Nephron (organoid): ENCODE measurements at regions not wholly inside any gene's neighbourhood (a gene's known extent, or its start where the extent isn't known, plus 50 kb on each side); places are given as distances from the start of the nearest gene placed in this dataset.

Experiments
- H3K27ac Mint-ChIP-seq, 3 experiments: 2 replicates each; pipeline ENCODE4 v1.8.0; 2020; ENCODE audit warnings: mixed read lengths in 3 of 3, mild to moderate bottlenecking in 2 of 3, moderate library complexity in 1 of 3
- H3K27me3 Mint-ChIP-seq: 2 replicates; pipeline ENCODE4 v1.8.0; 2021; ENCODE audit warnings: low read depth, mild to moderate bottlenecking, moderate library complexity, mixed read lengths
- H3K36me3 Mint-ChIP-seq: 2 replicates; pipeline ENCODE4 v1.8.0; 2020; ENCODE audit warnings: low read depth, mixed read lengths
- H3K4me1 Mint-ChIP-seq: 2 replicates; pipeline ENCODE4 v1.8.0; 2020; ENCODE audit warnings: mixed read lengths
- H3K4me3 Mint-ChIP-seq, 3 experiments: 2 replicates each; pipeline ENCODE4 v1.8.0; 2020; ENCODE audit warnings: mild to moderate bottlenecking in 3 of 3, mixed read lengths in 3 of 3, moderate library complexity in 2 of 3
- H3K9me3 Mint-ChIP-seq: 2 replicates; pipeline ENCODE4 v1.8.0; 2020; ENCODE audit warnings: mixed read lengths
- TF ChIP-seq, protein P1 (sequence below), 3 experiments: fragments of 200-600 bp; sonication (generic); IDR thresholded peaks; one replicate each; pipeline ENCODE4 v1.5.0; 2021; ENCODE audit warnings: antibody characterized with exemption in 3 of 3; ENCODE audit not compliant: unreplicated experiment in 3 of 3

DNA sequence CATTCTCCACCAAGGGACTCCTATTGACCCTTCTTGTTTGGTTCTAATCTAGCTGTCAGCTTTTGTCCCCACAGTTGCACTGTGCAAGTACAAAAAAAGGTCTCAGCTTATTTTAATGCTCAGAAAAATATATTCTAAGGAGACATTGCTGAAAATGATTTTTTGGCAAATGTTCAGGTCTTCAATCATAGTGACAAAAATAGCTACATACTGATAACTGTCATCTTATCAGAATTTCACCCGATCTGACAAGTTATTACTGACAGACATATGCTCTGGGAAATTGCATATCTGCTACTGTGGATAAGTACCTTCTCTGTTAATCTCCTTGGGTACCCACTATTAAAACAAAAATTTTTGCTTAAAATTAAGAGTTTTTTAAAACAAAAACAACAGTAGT lies 263.6 kb downstream of the FLRT2 start:
- Mint-ChIP-seq H3K4me3 (no peak overlapping the region), H3K27me3 (no peaks in the 10 kb centered on the region), H3K36me3 (no peaks in the 10 kb centered on the region), H3K4me1 (peaks cover 17% of the 10 kb centered on the region), H3K27ac (no peak overlapping the region), H3K9me3 (no peaks in the 10 kb centered on the region)
- TF ChIP-seq, protein P1, sequence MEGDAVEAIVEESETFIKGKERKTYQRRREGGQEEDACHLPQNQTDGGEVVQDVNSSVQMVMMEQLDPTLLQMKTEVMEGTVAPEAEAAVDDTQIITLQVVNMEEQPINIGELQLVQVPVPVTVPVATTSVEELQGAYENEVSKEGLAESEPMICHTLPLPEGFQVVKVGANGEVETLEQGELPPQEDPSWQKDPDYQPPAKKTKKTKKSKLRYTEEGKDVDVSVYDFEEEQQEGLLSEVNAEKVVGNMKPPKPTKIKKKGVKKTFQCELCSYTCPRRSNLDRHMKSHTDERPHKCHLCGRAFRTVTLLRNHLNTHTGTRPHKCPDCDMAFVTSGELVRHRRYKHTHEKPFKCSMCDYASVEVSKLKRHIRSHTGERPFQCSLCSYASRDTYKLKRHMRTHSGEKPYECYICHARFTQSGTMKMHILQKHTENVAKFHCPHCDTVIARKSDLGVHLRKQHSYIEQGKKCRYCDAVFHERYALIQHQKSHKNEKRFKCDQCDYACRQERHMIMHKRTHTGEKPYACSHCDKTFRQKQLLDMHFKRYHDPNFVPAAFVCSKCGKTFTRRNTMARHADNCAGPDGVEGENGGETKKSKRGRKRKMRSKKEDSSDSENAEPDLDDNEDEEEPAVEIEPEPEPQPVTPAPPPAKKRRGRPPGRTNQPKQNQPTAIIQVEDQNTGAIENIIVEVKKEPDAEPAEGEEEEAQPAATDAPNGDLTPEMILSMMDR (IDR thresholded peaks at IDR 0.05; ENCODE audit: unreplicated experiment in 3 of 3) = no peak

DNA sequence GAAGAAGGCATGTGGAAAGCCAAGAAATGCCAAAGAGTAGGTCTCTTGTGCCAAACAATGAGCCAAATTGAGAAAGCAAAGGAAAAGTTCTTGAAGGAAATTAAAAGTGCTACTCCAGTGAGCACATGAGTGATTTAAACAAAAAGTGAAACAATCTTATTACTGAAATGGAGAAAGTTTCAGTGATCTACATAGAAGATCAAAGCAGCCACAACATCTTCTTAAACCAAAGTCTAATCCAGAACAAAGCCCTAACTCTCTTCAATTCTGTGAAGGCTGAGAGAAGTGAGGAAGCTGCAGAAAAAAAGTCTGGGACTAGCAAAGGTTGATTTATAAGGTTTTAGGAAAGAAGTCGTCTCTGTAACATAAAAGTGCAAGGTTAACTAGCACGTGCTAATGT lies 259.6 kb downstream of the FLRT2 start:
- no peak overlapping the region for H3K4me3 Mint-ChIP-seq
- H3K9me3 Mint-ChIP-seq = no peaks in the 10 kb centered on the region
- no peak overlapping the region for H3K27ac Mint-ChIP-seq
- no peaks in the 10 kb centered on the region for H3K27me3 Mint-ChIP-seq
- H3K4me1 Mint-ChIP-seq = peaks cover 4% of the 10 kb centered on the region
- no peaks in the 10 kb centered on the region for H3K36me3 Mint-ChIP-seq
- TF ChIP-seq, protein P1 (IDR thresholded peaks at IDR 0.05; ENCODE audit: unreplicated experiment in 3 of 3) = no peak

DNA sequence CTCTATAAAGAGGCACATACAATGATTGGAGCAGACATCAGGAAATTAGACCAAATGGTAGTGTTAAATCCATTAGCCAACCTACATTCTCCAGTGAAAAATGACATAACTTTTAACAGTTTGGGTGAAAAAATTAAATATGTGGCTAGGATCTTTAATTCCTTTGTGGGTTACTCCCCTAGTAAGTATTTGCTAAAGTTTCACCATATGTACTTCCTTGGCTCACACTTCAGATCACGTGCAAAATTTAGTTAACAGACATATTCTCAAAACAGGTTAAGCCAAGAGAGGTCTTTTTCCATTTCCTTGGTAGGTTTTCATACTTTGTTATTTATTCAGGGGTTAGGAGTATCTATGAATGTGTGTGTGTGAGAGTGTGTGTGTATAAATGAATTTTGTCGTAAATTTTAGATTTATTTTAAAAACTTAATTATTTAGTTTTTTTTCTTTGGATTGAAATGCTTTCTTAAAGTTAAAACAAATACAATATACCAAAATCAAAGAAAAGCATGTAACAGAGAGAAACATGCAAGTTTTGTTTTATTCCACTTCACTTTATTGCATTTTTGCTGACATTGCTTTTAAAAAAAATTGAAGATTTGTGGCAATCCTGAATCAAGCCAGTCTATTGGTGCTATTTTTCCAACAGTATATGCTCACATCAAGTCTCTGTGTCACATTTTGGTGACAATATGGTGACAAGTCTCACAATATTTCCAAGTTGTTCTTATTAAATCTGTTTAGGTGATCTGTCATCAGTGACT lies 258.7 kb downstream of the FLRT2 start:
- Mint-ChIP-seq H3K9me3 (no peaks in the 10 kb centered on the region), H3K4me3 (no peak overlapping the region), H3K27ac (peak overlapping the region in 1 of 3 experiments; percentile 63), H3K27me3 (no peaks in the 10 kb centered on the region), H3K4me1 (peaks cover 4% of the 10 kb centered on the region), H3K36me3 (no peaks in the 10 kb centered on the region)
- TF ChIP-seq, protein P1 (IDR thresholded peaks at IDR 0.05; ENCODE audit: unreplicated experiment in 3 of 3) = no peak

- no peaks in the 10 kb centered on the region for H3K36me3 Mint-ChIP-seq
- no peak overlapping the region for H3K4me3 Mint-ChIP-seq
- H3K27ac Mint-ChIP-seq = no peak overlapping the region
- no peaks in the 10 kb centered on the region for H3K9me3 Mint-ChIP-seq
- peaks cover 30% of the 10 kb centered on the region for H3K4me1 Mint-ChIP-seq
- TF ChIP-seq, protein P1 (IDR thresholded peaks at IDR 0.05; ENCODE audit: unreplicated experiment in 3 of 3) = no peak
- no peaks in the 10 kb centered on the region for H3K27me3 Mint-ChIP-seq
Measured at GRCh38 chr14:85766295-85766694, 236.4 kb downstream of the FLRT2 start.

GRCh38 chr14:85764822-85765221 lies 234.9 kb downstream of the FLRT2 start:
- Mint-ChIP-seq H3K9me3 (no peaks in the 10 kb centered on the region), H3K4me1 (peaks cover 30% of the 10 kb centered on the region), H3K36me3 (no peaks in the 10 kb centered on the region), H3K27me3 (no peaks in the 10 kb centered on the region), H3K4me3 (no peak overlapping the region), H3K27ac (peak overlapping the region in 2 of 3 experiments; percentile 26 to 58)
- TF ChIP-seq, protein P1 (IDR thresholded peaks at IDR 0.05; ENCODE audit: unreplicated experiment in 3 of 3) = no peak

DNA sequence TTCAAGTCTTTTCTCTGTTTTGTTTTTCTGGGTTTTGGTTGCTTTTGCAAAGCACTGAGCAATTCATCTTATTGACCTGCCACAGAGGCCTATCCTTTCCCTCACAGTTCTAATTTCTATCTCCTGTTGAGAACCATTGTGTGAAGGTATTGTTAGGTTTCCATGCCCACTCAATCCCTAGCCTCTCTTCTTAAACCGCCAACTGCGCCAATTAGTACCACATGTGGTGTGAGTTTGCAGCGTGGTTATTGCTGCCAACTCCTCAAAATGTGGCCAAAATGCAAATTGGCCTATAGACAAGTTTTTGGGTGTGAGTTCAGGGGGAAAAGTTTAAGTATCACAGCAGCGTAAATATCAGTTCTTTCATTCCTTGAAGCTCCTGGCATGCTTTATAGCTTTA lies 232.6 kb downstream of the FLRT2 start:
- Mint-ChIP-seq H3K4me1 (peaks cover 30% of the 10 kb centered on the region), H3K9me3 (no peaks in the 10 kb centered on the region), H3K27me3 (no peaks in the 10 kb centered on the region)

More for the DNA sequence above, 232.6 kb downstream of the FLRT2 start:
- no peak overlapping the region for H3K4me3 Mint-ChIP-seq
- TF ChIP-seq, protein P1 (IDR thresholded peaks at IDR 0.05; ENCODE audit: unreplicated experiment in 3 of 3) = no peak
- H3K36me3 Mint-ChIP-seq = no peaks in the 10 kb centered on the region
- peak overlapping the region in 1 of 3 experiments; percentile 78 for H3K27ac Mint-ChIP-seq
